ENCODE measurements at regions not wholly inside any gene's neighbourhood (a gene's known extent, or its start where the extent isn't known, plus 50 kb on each side); places are given as distances from the start of the nearest gene placed in this dataset.

DNA sequence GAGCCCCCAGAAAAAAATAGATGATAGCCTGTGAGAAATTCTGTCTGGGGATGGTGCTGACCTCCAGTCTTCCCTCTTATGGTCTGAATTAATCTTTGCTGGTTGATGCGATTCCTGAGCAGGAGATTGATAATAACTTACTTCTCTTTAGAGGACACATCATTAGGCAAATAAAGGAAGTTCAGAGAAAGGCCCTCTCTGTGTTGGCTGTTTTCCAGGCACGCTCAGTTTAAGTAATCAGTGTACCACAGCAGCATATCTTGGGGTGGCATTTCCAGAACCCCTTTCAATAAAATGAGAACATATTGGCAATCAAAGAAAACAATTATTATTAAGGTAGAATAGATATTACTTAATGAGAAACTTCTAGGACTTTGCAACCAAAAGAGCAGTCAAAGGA is 1129.3 kb upstream of the RAG2 start:
- no peak for ATAC-seq
- no peak overlapping the region for H3K4me3 ChIP-seq (ENCODE audit: low read depth in 2 of 2, low read length in 2 of 2)
- POLR2A ChIA-PET: no interaction called here
- H3K27ac ChIP-seq (ENCODE audit: low read length): no peak overlapping the region
- no TSS peak for BruUV-seq (replicated peaks)
- no peaks in the 10 kb centered on the region for H3K4me1 ChIP-seq (ENCODE audit: control insufficient read depth, insufficient read depth, low read length)
- no peaks in the 10 kb centered on the region for H3K9me3 ChIP-seq (ENCODE audit: control insufficient read depth, insufficient read depth, low read depth, low read length)
- TF ChIP-seq TCF7L2 (IDR thresholded peaks at IDR 0.05; ENCODE audit: low read depth, low read length): no peak
- TF ChIP-seq POLR2AphosphoS5 (IDR thresholded peaks at IDR 0.05; ENCODE audit: low read depth, low read length): no peak
- TF ChIP-seq, protein P1, sequence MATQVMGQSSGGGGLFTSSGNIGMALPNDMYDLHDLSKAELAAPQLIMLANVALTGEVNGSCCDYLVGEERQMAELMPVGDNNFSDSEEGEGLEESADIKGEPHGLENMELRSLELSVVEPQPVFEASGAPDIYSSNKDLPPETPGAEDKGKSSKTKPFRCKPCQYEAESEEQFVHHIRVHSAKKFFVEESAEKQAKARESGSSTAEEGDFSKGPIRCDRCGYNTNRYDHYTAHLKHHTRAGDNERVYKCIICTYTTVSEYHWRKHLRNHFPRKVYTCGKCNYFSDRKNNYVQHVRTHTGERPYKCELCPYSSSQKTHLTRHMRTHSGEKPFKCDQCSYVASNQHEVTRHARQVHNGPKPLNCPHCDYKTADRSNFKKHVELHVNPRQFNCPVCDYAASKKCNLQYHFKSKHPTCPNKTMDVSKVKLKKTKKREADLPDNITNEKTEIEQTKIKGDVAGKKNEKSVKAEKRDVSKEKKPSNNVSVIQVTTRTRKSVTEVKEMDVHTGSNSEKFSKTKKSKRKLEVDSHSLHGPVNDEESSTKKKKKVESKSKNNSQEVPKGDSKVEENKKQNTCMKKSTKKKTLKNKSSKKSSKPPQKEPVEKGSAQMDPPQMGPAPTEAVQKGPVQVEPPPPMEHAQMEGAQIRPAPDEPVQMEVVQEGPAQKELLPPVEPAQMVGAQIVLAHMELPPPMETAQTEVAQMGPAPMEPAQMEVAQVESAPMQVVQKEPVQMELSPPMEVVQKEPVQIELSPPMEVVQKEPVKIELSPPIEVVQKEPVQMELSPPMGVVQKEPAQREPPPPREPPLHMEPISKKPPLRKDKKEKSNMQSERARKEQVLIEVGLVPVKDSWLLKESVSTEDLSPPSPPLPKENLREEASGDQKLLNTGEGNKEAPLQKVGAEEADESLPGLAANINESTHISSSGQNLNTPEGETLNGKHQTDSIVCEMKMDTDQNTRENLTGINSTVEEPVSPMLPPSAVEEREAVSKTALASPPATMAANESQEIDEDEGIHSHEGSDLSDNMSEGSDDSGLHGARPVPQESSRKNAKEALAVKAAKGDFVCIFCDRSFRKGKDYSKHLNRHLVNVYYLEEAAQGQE (IDR thresholded peaks at IDR 0.05; ENCODE audit: insufficient read depth in 1 of 2, low read depth in 2 of 2, low read length in 1 of 2): no peak
- TF ChIP-seq CTCF (IDR thresholded peaks at IDR 0.05): no peak
- no peak for TF ChIP-seq SIN3A (IDR thresholded peaks at IDR 0.05; ENCODE audit: borderline replicate concordance, insufficient read depth, low read depth, low read length)
- intact Hi-C loops (cut with micrococcal nuclease; ENCODE audit: unreplicated experiment) (no loop called here), in situ Hi-C loops (cut with HindIII; ENCODE audit: low pct_unique_long_range_greater_than_20kb, low sequenced_read_pairs) (no loop called here)
- CTCF ChIA-PET: no interaction called here
- no peaks in the 10 kb centered on the region for H3K27me3 ChIP-seq (ENCODE audit: control insufficient read depth, insufficient read depth, low read length)
- H3K36me3 ChIP-seq (ENCODE audit: control insufficient read depth, insufficient read depth, low read length): no peaks in the 10 kb centered on the region
- DNase-seq (ENCODE audit: low read depth, low spot score): no peak

- Histone ChIP-seq H3K27ac (ENCODE audit: low read length) (no peak overlapping the region), H3K27me3 (ENCODE audit: control insufficient read depth, insufficient read depth, low read length) (no peaks in the 10 kb centered on the region), H3K4me3 (ENCODE audit: low read depth in 2 of 2, low read length in 2 of 2) (no peak overlapping the region), H3K4me1 (ENCODE audit: control insufficient read depth, insufficient read depth, low read length) (no peaks in the 10 kb centered on the region), H3K9me3 (ENCODE audit: control insufficient read depth, insufficient read depth, low read depth, low read length) (no peaks in the 10 kb centered on the region), H3K36me3 (ENCODE audit: control insufficient read depth, insufficient read depth, low read length) (no peaks in the 10 kb centered on the region)
- TF ChIP-seq TCF7L2 (IDR thresholded peaks at IDR 0.05; ENCODE audit: low read depth, low read length) (no peak), POLR2AphosphoS5 (IDR thresholded peaks at IDR 0.05; ENCODE audit: low read depth, low read length) (no peak), CTCF (IDR thresholded peaks at IDR 0.05) (no peak), SIN3A (IDR thresholded peaks at IDR 0.05; ENCODE audit: borderline replicate concordance, insufficient read depth, low read depth, low read length) (no peak)
- TF ChIP-seq, protein P1 (IDR thresholded peaks at IDR 0.05; ENCODE audit: insufficient read depth in 1 of 2, low read depth in 2 of 2, low read length in 1 of 2): no peak
- in situ Hi-C loops (cut with HindIII; ENCODE audit: low pct_unique_long_range_greater_than_20kb, low sequenced_read_pairs): no loop called here
- intact Hi-C loops (cut with micrococcal nuclease; ENCODE audit: unreplicated experiment): no loop called here
- ChIA-PET POLR2A (no interaction called here), CTCF (no interaction called here)
- ATAC-seq: no peak
- BruUV-seq (replicated peaks): no TSS peak
- no peak for DNase-seq (ENCODE audit: low read depth, low spot score)
Observed at GRCh38 chr11:37724315-37724714, 1126.3 kb upstream of the RAG2 start.

Measured in Panc1 (cell line).